ENCODE measurements at regions not wholly inside any gene's neighbourhood (a gene's known extent, or its start where the extent isn't known, plus 50 kb on each side); places are given as distances from the start of the nearest gene placed in this dataset.

DNA sequence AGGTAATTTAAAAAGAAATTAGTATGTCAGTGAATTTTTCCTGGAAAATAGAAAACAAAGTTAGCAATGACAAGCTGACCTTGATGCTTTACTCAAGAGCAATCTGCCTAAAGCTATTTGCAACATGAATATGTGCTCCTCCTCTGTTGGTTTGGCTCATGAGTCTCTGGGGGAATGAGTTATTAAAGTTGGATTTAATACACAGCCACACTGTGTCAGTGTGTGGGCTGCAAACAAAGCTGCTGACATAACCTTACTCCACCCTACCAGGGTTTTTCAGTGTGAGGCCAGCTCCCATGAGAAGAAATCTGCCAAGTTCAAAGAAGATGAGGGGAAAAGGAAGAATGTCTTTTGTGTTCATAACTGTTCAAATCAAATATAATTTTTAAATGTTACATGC, 280.5 kb downstream of the TLL1 start:
- peak in 1 of 2 donors; percentile 59 for DNase-seq (ENCODE audit: low read depth in 1 of 2, low spot score in 1 of 2)
- Histone ChIP-seq H3K36me3 (no peaks in the 10 kb centered on the region), H3K27me3 (no peaks in the 10 kb centered on the region), H3K27ac (no peak overlapping the region), H3K9me3 (ENCODE audit: low read depth) (no peaks in the 10 kb centered on the region), H3K4me3 (no peak overlapping the region), H3K4me1 (ENCODE audit: low read depth) (no peaks in the 10 kb centered on the region)
- TF ChIP-seq, protein P1, sequence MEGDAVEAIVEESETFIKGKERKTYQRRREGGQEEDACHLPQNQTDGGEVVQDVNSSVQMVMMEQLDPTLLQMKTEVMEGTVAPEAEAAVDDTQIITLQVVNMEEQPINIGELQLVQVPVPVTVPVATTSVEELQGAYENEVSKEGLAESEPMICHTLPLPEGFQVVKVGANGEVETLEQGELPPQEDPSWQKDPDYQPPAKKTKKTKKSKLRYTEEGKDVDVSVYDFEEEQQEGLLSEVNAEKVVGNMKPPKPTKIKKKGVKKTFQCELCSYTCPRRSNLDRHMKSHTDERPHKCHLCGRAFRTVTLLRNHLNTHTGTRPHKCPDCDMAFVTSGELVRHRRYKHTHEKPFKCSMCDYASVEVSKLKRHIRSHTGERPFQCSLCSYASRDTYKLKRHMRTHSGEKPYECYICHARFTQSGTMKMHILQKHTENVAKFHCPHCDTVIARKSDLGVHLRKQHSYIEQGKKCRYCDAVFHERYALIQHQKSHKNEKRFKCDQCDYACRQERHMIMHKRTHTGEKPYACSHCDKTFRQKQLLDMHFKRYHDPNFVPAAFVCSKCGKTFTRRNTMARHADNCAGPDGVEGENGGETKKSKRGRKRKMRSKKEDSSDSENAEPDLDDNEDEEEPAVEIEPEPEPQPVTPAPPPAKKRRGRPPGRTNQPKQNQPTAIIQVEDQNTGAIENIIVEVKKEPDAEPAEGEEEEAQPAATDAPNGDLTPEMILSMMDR (IDR thresholded peaks at IDR 0.05; ENCODE audit: low read depth, low read length), result no peak

DNA sequence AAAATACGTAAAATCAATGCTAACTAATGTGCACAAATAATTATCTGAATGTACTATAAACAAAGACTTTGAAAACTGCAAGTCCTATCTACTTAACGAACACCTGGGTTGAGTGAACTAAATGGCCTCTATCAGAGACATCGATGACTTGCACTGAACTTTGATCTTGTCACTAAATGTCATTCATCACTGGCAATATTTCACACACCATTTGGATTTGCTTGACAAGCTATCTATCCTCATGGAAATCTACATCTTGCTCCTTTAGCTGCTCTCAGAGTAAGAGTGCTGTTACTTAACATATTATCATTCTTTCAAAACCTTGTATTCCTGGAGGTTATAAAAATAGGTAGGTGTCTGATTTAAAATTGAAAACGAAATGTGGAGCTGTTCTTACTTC, 289.3 kb downstream of the TLL1 start:
- Histone ChIP-seq H3K4me1 (ENCODE audit: low read depth) (no peaks in the 10 kb centered on the region), H3K27me3 (no peaks in the 10 kb centered on the region), H3K36me3 (no peaks in the 10 kb centered on the region), H3K4me3 (no peak overlapping the region), H3K9me3 (ENCODE audit: low read depth) (no peaks in the 10 kb centered on the region), H3K27ac (no peak overlapping the region)
- DNase-seq (ENCODE audit: low read depth in 1 of 2, low spot score in 1 of 2), result no peak
- TF ChIP-seq, protein P1 (IDR thresholded peaks at IDR 0.05; ENCODE audit: low read depth, low read length), result no peak

DNA sequence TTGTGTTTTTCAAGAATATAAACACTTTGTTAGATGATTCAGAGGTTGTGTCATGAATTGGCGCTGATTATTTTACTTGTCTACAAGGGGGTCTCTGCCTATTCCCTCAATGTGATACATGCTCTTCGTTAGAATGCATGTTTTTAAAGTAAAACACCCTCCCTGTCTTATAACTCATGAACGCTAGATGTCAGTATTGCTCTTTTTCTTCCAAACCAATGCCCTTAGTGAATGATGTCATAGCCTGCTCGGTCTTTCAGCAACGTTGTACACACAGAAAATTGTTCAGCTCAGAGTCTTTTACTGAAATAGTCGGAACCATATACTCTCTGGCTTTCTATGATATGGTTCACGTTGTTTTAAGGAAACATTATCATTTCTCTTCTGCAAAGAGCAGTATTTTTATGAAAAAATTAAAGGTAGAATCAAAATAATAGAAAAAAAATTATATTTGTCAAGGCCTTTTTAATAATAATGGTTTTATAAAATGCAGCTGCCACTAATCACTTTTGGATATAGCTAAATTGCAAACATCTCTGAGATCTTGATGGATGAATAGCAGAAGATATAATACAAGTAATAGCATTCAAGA, 292.9 kb downstream of the TLL1 start:
- no peaks in the 10 kb centered on the region for H3K27me3 ChIP-seq
- H3K4me3 ChIP-seq, result no peak overlapping the region
- no peak overlapping the region for H3K27ac ChIP-seq
- TF ChIP-seq, protein P1 (IDR thresholded peaks at IDR 0.05; ENCODE audit: low read depth, low read length), result peak; percentile 71
- no peaks in the 10 kb centered on the region for H3K9me3 ChIP-seq (ENCODE audit: low read depth)
- no peaks in the 10 kb centered on the region for H3K4me1 ChIP-seq (ENCODE audit: low read depth)
- H3K36me3 ChIP-seq, result no peaks in the 10 kb centered on the region
- DNase-seq (ENCODE audit: low read depth in 1 of 2, low spot score in 1 of 2), result peak; percentile 84 to 87

DNA sequence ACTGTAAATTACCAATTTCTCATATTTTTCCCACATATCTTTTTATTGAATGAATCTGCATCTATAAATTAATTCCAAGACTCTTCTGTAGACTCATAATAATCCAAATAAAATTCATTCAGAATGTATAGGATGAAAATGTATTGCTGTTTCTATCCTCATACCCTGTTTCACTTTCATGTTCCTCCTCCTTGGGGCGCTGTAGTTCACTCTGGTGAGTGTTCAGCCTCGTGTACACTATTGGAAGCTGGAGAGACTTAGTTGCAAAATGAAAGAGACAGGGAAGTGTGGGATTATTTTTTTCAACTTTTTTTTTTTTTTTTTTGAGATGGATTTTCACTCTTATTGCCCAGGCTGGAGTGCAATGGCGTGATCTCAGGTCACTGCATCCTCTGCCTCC, 296.1 kb downstream of the TLL1 start:
- Histone ChIP-seq H3K4me3 (no peak overlapping the region), H3K27ac (no peak overlapping the region), H3K27me3 (no peaks in the 10 kb centered on the region), H3K4me1 (ENCODE audit: low read depth) (no peaks in the 10 kb centered on the region), H3K36me3 (no peaks in the 10 kb centered on the region), H3K9me3 (ENCODE audit: low read depth) (no peaks in the 10 kb centered on the region)
- DNase-seq (ENCODE audit: low read depth in 1 of 2, low spot score in 1 of 2), result peak; percentile 45 to 51
- TF ChIP-seq, protein P1 (IDR thresholded peaks at IDR 0.05; ENCODE audit: low read depth, low read length), result peak; percentile 54

DNA sequence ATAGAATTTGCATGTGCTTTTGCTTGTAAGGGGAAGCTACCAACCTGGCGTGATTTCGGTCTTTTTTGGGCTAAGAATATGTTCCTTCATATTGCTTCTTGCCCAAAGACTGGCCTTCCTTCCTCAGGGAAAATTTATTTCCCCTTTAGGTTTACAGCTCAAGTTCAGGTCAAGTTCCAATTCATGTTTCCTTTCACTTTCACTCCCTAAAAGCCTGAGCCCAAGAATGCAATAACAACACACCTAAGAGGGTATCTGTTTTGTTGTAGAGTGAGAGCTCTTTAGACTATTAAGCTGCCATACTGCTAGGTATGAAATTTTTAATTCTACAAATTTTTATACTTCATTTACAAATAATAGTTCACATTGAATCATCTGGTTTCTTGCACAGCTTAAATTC, 299.6 kb downstream of the TLL1 start:
- H3K27me3 ChIP-seq, result no peaks in the 10 kb centered on the region
- TF ChIP-seq, protein P1 (IDR thresholded peaks at IDR 0.05; ENCODE audit: low read depth, low read length), result no peak
- H3K27ac ChIP-seq, result no peak overlapping the region
- DNase-seq (ENCODE audit: low read depth in 1 of 2, low spot score in 1 of 2), result no peak
- no peaks in the 10 kb centered on the region for H3K36me3 ChIP-seq
- no peak overlapping the region for H3K4me3 ChIP-seq
- no peaks in the 10 kb centered on the region for H3K4me1 ChIP-seq (ENCODE audit: low read depth)
- no peaks in the 10 kb centered on the region for H3K9me3 ChIP-seq (ENCODE audit: low read depth)

All from cardiac muscle cell (in vitro differentiated cells and primary cell).